ENCODE measurements at regions not wholly inside any gene's neighbourhood (a gene's known extent, or its start where the extent isn't known, plus 50 kb on each side); places are given as distances from the start of the nearest gene placed in this dataset.

DNA sequence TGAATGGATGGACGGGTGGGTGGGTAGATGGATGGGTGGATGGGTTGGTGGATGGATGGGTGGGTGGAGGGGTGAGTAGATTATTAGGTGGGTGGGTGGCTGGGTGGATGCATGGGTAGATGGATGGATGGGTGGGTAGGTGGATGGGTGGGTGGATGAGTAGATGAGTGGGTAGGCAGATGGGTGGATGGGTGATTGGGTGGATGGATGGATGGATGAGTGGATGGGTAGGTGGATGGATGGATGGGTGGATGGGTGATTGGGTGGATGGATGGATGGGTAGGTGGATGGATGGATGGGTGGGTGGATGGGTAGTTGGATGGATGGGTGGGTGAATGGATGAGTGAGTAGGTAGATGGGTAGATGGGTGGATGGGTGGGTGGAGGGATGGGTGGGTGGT is 59.6 kb upstream of the ADGRA1 start:
- H3K36me3 ChIP-seq (ENCODE audit: control insufficient read depth in 1 of 2, insufficient read depth in 2 of 2, low read length in 2 of 2) = no peaks in the 10 kb centered on the region
- H3K27me3 ChIP-seq (ENCODE audit: insufficient read depth, low read length) = no peaks in the 10 kb centered on the region
- intact Hi-C loops (cut with micrococcal nuclease) = no loop called here
- no peaks in the 10 kb centered on the region for H3K79me2 ChIP-seq (ENCODE audit: insufficient read depth, low read length)
- no peak overlapping the region for H3K4me2 ChIP-seq (ENCODE audit: low read length)
- H3K9me2 ChIP-seq (ENCODE audit: insufficient read depth) = no peaks in the 10 kb centered on the region
- H3K9me3 ChIP-seq (ENCODE audit: control insufficient read depth in 1 of 2, insufficient read depth in 1 of 2, low read depth in 1 of 2, low read length in 2 of 2) = no peaks in the 10 kb centered on the region
- ChIA-PET RAD21 (ENCODE audit: low non-redundant PET in 1 of 2, low total read pairs in 2 of 2, uncharacterized antibody in 2 of 2, unreplicated experiment in 2 of 2) (no interaction called here), POLR2A (no interaction called here), CTCF (no interaction called here)
- ATAC-seq = no peak
- H4K20me1 ChIP-seq (ENCODE audit: insufficient read depth) = no peaks in the 10 kb centered on the region
- no peak overlapping the region for H3K4me3 ChIP-seq (replicated peaks in 1 of 2; ENCODE audit: low read depth in 1 of 2, low read length in 2 of 2)
- no peak overlapping the region for H2AFZ ChIP-seq (ENCODE audit: low read depth, low read length, poor library complexity, severe bottlenecking)
- no peak for TF ChIP-seq EZH2 (IDR thresholded peaks at IDR 0.05)
- TF ChIP-seq CEBPB (IDR thresholded peaks at IDR 0.05; ENCODE audit: low read depth) = no peak
- no peak for TF ChIP-seq FOSL1 (IDR thresholded peaks at IDR 0.05; ENCODE audit: low read depth)
- TF ChIP-seq CBX3 (IDR thresholded peaks at IDR 0.05; ENCODE audit: low read depth) = no peak
- no peak for TF ChIP-seq YY1 (IDR thresholded peaks at IDR 0.05; ENCODE audit: extremely low read depth, insufficient replicate concordance, low read depth, low read length)
- TF ChIP-seq ZFX (IDR thresholded peaks at IDR 0.05) = no peak
- TF ChIP-seq SP1 (IDR thresholded peaks at IDR 0.05; ENCODE audit: low read depth) = no peak
- TF ChIP-seq POLR2AphosphoS5 (IDR thresholded peaks at IDR 0.05; ENCODE audit: low read depth, low read length) = no peak
- no peak for TF ChIP-seq JUND (IDR thresholded peaks at IDR 0.05)
- TF ChIP-seq, protein P1, sequence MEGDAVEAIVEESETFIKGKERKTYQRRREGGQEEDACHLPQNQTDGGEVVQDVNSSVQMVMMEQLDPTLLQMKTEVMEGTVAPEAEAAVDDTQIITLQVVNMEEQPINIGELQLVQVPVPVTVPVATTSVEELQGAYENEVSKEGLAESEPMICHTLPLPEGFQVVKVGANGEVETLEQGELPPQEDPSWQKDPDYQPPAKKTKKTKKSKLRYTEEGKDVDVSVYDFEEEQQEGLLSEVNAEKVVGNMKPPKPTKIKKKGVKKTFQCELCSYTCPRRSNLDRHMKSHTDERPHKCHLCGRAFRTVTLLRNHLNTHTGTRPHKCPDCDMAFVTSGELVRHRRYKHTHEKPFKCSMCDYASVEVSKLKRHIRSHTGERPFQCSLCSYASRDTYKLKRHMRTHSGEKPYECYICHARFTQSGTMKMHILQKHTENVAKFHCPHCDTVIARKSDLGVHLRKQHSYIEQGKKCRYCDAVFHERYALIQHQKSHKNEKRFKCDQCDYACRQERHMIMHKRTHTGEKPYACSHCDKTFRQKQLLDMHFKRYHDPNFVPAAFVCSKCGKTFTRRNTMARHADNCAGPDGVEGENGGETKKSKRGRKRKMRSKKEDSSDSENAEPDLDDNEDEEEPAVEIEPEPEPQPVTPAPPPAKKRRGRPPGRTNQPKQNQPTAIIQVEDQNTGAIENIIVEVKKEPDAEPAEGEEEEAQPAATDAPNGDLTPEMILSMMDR (IDR thresholded peaks at IDR 0.05 in 2 of 3, conservative IDR thresholded peaks at IDR 0.05 in 1 of 3; ENCODE audit: borderline replicate concordance in 1 of 3, insufficient read depth in 1 of 3, low read depth in 2 of 3, low read length in 2 of 3) = no peak
- TF ChIP-seq TCF7L2 (IDR thresholded peaks at IDR 0.05; ENCODE audit: borderline replicate concordance, extremely low read depth, insufficient read depth, insufficient read length) = no peak
- TF ChIP-seq EZH2phosphoT487 (IDR thresholded peaks at IDR 0.05; ENCODE audit: borderline replicate concordance) = no peak
- no peak for DNase-seq (ENCODE audit: low read depth, low spot score)
- no peaks in the 10 kb centered on the region for H3K4me1 ChIP-seq (ENCODE audit: control insufficient read depth in 1 of 2, insufficient read depth in 2 of 2, low read length in 2 of 2)
- no peak overlapping the region for H3K9ac ChIP-seq (ENCODE audit: low read length)
- no TSS peak for BruUV-seq (replicated peaks)
- no peak overlapping the region for H3K27ac ChIP-seq (ENCODE audit: low read depth, low read length)
